GM12891 (cell line): ENCODE measurements at regions not wholly inside any gene's neighbourhood (a gene's known extent, or its start where the extent isn't known, plus 50 kb on each side); places are given as distances from the start of the nearest gene placed in this dataset.

Source experiments
- PAX5 ChIP-seq: IDR thresholded peaks from 2 replicates; pipeline ENCODE4 v1.6.1; 2011; ENCODE audit warnings: low read length, moderate library complexity, mild to moderate bottlenecking; ENCODE audit not compliant: insufficient read depth, severe bottlenecking
- POLR2A ChIP-seq: IDR thresholded peaks from 2 replicates; pipeline ENCODE4 v1.6.1; 2011; ENCODE audit warnings: low read depth, low read length, control low read depth
- POLR2AphosphoS5 ChIP-seq: IDR thresholded peaks from 2 replicates; pipeline ENCODE4 v1.6.1; 2011; ENCODE audit warnings: low read depth, low read length, control low read depth
- POU2F2 ChIP-seq: IDR thresholded peaks from 2 replicates; pipeline ENCODE4 v1.6.1; 2011; ENCODE audit warnings: low read depth, mild to moderate bottlenecking, control low read depth, low read length, moderate library complexity
- SPI1 ChIP-seq: IDR thresholded peaks from 2 replicates; pipeline ENCODE4 v1.6.1; 2011; ENCODE audit warnings: low read depth, low read length, control low read depth
- TAF1 ChIP-seq: IDR thresholded peaks from 2 replicates; pipeline ENCODE4 v1.6.1; 2011; ENCODE audit warnings: low read depth, low read length, control low read depth

GRCh38 chr14:94677747-94678146, 65.6 kb downstream of the SERPINA3 start:
- TF ChIP-seq POLR2A (no peak), POLR2AphosphoS5 (no peak), POU2F2 (no peak), PAX5 (no peak), SPI1 (no peak), TAF1 (no peak)
